IMR-90 (cell line): ENCODE measurements at regions not wholly inside any gene's neighbourhood (a gene's known extent, or its start where the extent isn't known, plus 50 kb on each side); places are given as distances from the start of the nearest gene placed in this dataset.

Source experiments
- ATAC-seq: fragments of 200-7000 bp; cut with Tn5 transposase; 2 replicates; pipeline ENCODE4 v1.9.1; 2020; ENCODE audit warnings: low read depth, mild to moderate bottlenecking, moderate library complexity
- BruUV-seq: library from RNA; stranded (reverse); fragments of 400-500 nt; replicated peaks from 2 replicates; lab custom pipeline; 2021; lab: Mats Ljungman, UMichigan
- CTCF ChIA-PET: fragments of 300-600 bp; formaldehyde crosslinking; extraction: SDS; loops from one replicate; lab custom pipeline; 2021; ENCODE audit warnings: antibody characterized with exemption; lab: Yijun Ruan, JAX
- POLR2A ChIA-PET: fragments of 300-600 bp; sonication (Branson Sonifier 250); formaldehyde crosslinking; loops from one replicate; lab custom pipeline; 2022; ENCODE audit warnings: antibody characterized with exemption; ENCODE audit not compliant: unreplicated experiment; lab: Charles Lee
- DNase-seq: peaks from one replicate; pipeline ENCODE4 v3.0.0; 2013
- H2AFZ ChIP-seq: replicated peaks from 2 replicates; pipeline ENCODE3; 2013; ENCODE audit warnings: low read length, mild to moderate bottlenecking; ENCODE audit not compliant: poor library complexity
- H2AK5ac ChIP-seq: 2 replicates; pipeline ENCODE4 v1.6.1; 2013; ENCODE audit warnings: low read depth, low read length, inconsistent platforms
- H2AK9ac ChIP-seq: replicated peaks from 2 replicates; pipeline ENCODE3; 2013; ENCODE audit warnings: mild to moderate bottlenecking, low read depth, low read length, moderate library complexity; ENCODE audit not compliant: poor library complexity
- H2BK120ac ChIP-seq: 2 replicates; pipeline ENCODE4 v1.6.1; 2013; ENCODE audit warnings: low read depth, low read length, inconsistent platforms
- H2BK15ac ChIP-seq: 3 replicates; pipeline ENCODE4 v1.6.1; 2013; ENCODE audit warnings: low read depth, low read length, inconsistent platforms
- H2BK20ac ChIP-seq: 2 replicates; pipeline ENCODE4 v1.6.1; 2013; ENCODE audit warnings: low read depth, mild to moderate bottlenecking, inconsistent platforms, low read length, moderate library complexity
- H2BK5ac ChIP-seq: 2 replicates; pipeline ENCODE4 v1.6.1; 2013; ENCODE audit warnings: mild to moderate bottlenecking, low read depth, low read length, inconsistent platforms; ENCODE audit not compliant: poor library complexity, severe bottlenecking
- H3K14ac ChIP-seq: replicated peaks from 2 replicates; pipeline ENCODE4 v1.6.1; 2013; ENCODE audit warnings: low read depth, low read length, inconsistent platforms
- H3K18ac ChIP-seq: 2 replicates; pipeline ENCODE4 v1.6.1; 2013; ENCODE audit warnings: low read depth, low read length, control low read depth
- H3K23ac ChIP-seq: 2 replicates; pipeline ENCODE4 v1.6.1; 2013; ENCODE audit warnings: low read depth, low read length, inconsistent platforms
- H3K27ac ChIP-seq: 2 replicates; pipeline ENCODE4 v1.5.1; 2013; ENCODE audit warnings: mild to moderate bottlenecking, control low read depth, low read length; ENCODE audit not compliant: insufficient read depth
- H3K27me3 ChIP-seq: 2 replicates; pipeline ENCODE4 v1.6.1; 2013; ENCODE audit warnings: low read length; ENCODE audit not compliant: control insufficient read depth, insufficient read depth
- H3K36me3 ChIP-seq: 2 replicates; pipeline ENCODE4 v1.6.1; 2013; ENCODE audit warnings: low read length, mixed read lengths; ENCODE audit not compliant: control insufficient read depth, insufficient read depth
- H3K4ac ChIP-seq: 2 replicates; pipeline ENCODE4 v1.6.1; 2013; ENCODE audit warnings: low read depth, low read length, inconsistent platforms
- H3K4me1 ChIP-seq: 2 replicates; pipeline ENCODE4 v1.6.1; 2013; ENCODE audit warnings: low read length, mixed read lengths; ENCODE audit not compliant: control insufficient read depth, insufficient read depth
- H3K4me2 ChIP-seq: 2 replicates; pipeline ENCODE4 v1.6.1; 2013; ENCODE audit warnings: low read depth, mild to moderate bottlenecking, control low read depth, low read length, moderate library complexity
- H3K4me3 ChIP-seq: 2 replicates; pipeline ENCODE4 v1.5.1; 2013; ENCODE audit warnings: low read depth, mild to moderate bottlenecking, control low read depth, low read length, moderate library complexity; ENCODE audit not compliant: insufficient read depth
- H3K56ac ChIP-seq: 2 replicates; pipeline ENCODE4 v1.6.1; 2013; ENCODE audit warnings: low read length, inconsistent platforms; ENCODE audit not compliant: insufficient read depth; ENCODE audit errors: extremely low read depth
- H3K79me1 ChIP-seq, 2 experiments: 2 replicates each; pipeline ENCODE4 v1.6.1; 2013; ENCODE audit warnings: low read length in 2 of 2, inconsistent platforms in 1 of 2, low read depth in 1 of 2
- H3K9ac ChIP-seq: 2 replicates; pipeline ENCODE4 v1.6.1; 2013; ENCODE audit warnings: low read depth, low read length, control low read depth
- H3K9me1 ChIP-seq: 2 replicates; pipeline ENCODE4 v1.6.1; 2013; ENCODE audit warnings: low read length, inconsistent platforms; ENCODE audit not compliant: insufficient read depth
- H3K9me3 ChIP-seq: 2 replicates; pipeline ENCODE4 v1.6.1; 2013; ENCODE audit warnings: low read length; ENCODE audit not compliant: control insufficient read depth, insufficient read depth
- H4K20me1 ChIP-seq: 2 replicates; pipeline ENCODE4 v1.6.1; 2013; ENCODE audit warnings: low read length, inconsistent platforms; ENCODE audit not compliant: insufficient read depth
- H4K5ac ChIP-seq: 2 replicates; pipeline ENCODE4 v1.6.1; 2013; ENCODE audit warnings: mild to moderate bottlenecking, low read depth, low read length, control low read depth
- H4K8ac ChIP-seq, 2 experiments: 2 replicates each; pipeline ENCODE4 v1.6.1; 2013; ENCODE audit warnings: low read depth in 2 of 2, low read length in 2 of 2, control low read depth in 1 of 2, inconsistent platforms in 1 of 2
- H4K91ac ChIP-seq: 2 replicates; pipeline ENCODE4 v1.6.1; 2013; ENCODE audit warnings: low read depth, low read length, inconsistent platforms; ENCODE audit not compliant: insufficient read depth
- BHLHE40 ChIP-seq: fragments of 150-350 bp; IDR thresholded peaks from 2 replicates; pipeline ENCODE4 v1.6.1; 2016; ENCODE audit warnings: mild to moderate bottlenecking, low read depth, low read length
- CEBPB ChIP-seq: IDR thresholded peaks from 2 replicates; pipeline ENCODE4 v1.6.1; 2012; ENCODE audit warnings: low read depth, low read length, improper control_type of control experiment
- CHD1 ChIP-seq: IDR thresholded peaks from 2 replicates; pipeline ENCODE4 v1.6.1; 2012; ENCODE audit warnings: low read depth, low read length, improper control_type of control experiment
- FOS ChIP-seq: fragments of 150-350 bp; IDR thresholded peaks from 2 replicates; pipeline ENCODE4 v1.6.1; 2016; ENCODE audit warnings: low read depth, low read length
- MAFK ChIP-seq: IDR thresholded peaks from 2 replicates; pipeline ENCODE4 v1.6.1; 2012; ENCODE audit warnings: low read depth, low read length, improper control_type of control experiment
- MXI1 ChIP-seq: IDR thresholded peaks from 2 replicates; pipeline ENCODE4 v1.6.1; 2012; ENCODE audit warnings: low read depth, mild to moderate bottlenecking, low read length, moderate library complexity, borderline replicate concordance
- NFE2L2 ChIP-seq: fragments of 150-350 bp; IDR thresholded peaks from 2 replicates; pipeline ENCODE4 v1.6.1; 2016; ENCODE audit warnings: low read depth, mild to moderate bottlenecking, low read length
- RAD21 ChIP-seq: IDR thresholded peaks from 2 replicates; pipeline ENCODE4 v1.6.1; 2012; ENCODE audit warnings: low read length, improper control_type of control experiment
- RCOR1 ChIP-seq: IDR thresholded peaks from 2 replicates; pipeline ENCODE4 v1.6.1; 2012; ENCODE audit warnings: mild to moderate bottlenecking, low read length, improper control_type of control experiment; ENCODE audit not compliant: insufficient replicate concordance
- RFX5 ChIP-seq: IDR thresholded peaks from 2 replicates; pipeline ENCODE4 v1.8.0; 2012; ENCODE audit warnings: low read depth, mild to moderate bottlenecking, low read length, moderate library complexity
- SMC3 ChIP-seq: fragments of 150-350 bp; IDR thresholded peaks from 2 replicates; pipeline ENCODE4 v1.6.1; 2016; ENCODE audit warnings: low read depth, mild to moderate bottlenecking, antibody characterized with exemption, low read length, moderate library complexity
- WGBS, 2 experiments: methylation state at CpG; one replicate each; pipeline versions ENCODE4 v1.1.5 to v1.1.7; 2013; ENCODE audit warnings: missing lambda C conversion rate in 2 of 2; ENCODE audit not compliant: insufficient read length in 1 of 2; ENCODE audit errors: extremely low coverage in 2 of 2; 5-methylcytosine and 5-hydroxymethylcytosine counted together
- dilution Hi-C: fragments of 300-500 bp; cut with HindIII; formaldehyde crosslinking; loops from one replicate; pipeline ENCODE4 v1.14.3; 2018; ENCODE audit warnings: low sequenced_read_pairs; ENCODE audit not compliant: unreplicated experiment
- in situ Hi-C: fragments of 300-500 bp; cut with MboI; formaldehyde crosslinking; loops from 3 replicates; pipeline ENCODE4 v1.14.3; 2019; ENCODE audit warnings: low sequenced_read_pairs, inconsistent platforms, mixed read lengths
- intact Hi-C: fragments of 100-400 bp; cut with micrococcal nuclease; formaldehyde crosslinking; loops from 2 replicates; pipeline ENCODE4 v1.10.0; 2022
- TF ChIP-seq, protein P1 (sequence below): conservative IDR thresholded peaks from 2 replicates; pipeline ENCODE4 v1.5.1; 2012; ENCODE audit warnings: mild to moderate bottlenecking, low read depth, low read length, improper control_type of control experiment
- TF ChIP-seq, protein P2 (sequence below): fragments of 150-350 bp; IDR thresholded peaks from 2 replicates; pipeline ENCODE4 v1.6.1; 2016; ENCODE audit warnings: low read depth, mild to moderate bottlenecking, low read length, moderate library complexity, borderline replicate concordance

DNA sequence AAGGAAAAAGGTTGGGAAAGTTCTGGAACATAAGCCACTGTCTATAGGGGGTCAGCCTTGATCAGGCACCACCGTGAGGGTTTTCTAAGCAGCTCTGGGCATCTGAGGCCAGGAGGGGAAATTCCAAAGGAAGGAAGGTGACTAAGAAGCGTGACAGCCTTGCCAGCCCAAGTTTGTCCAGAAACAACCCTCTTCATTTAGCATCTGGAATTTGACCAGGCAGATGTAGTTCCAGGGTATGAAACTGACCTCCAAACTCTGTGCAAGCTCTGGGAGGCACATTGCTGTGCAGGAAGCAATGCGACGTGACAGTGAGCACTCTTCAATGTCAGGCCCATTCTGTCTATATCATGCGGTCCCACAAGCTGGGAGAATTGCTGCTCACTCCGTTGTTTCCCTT is 85.4 kb upstream of the TPM1 start:
- Histone ChIP-seq H3K9me1 (no peaks in the 10 kb centered on the region), H3K4ac (0 out of 2 replicates have a peak overlapping the region, but pooled peaks have one; percentile 4), H2AK9ac (no peak overlapping the region), H4K8ac (no peak overlapping the region), H3K79me1 (0 out of 4 replicates have a peak, but pooled peaks cover 0 to 3% of the 10 kb centered on the region in 2 experiments), H3K36me3 (no peaks in the 10 kb centered on the region), H3K18ac (no peak overlapping the region), H2BK20ac (no peak overlapping the region), H3K9ac (no peak overlapping the region), H4K20me1 (no peaks in the 10 kb centered on the region), H3K27ac (no peak overlapping the region), H3K23ac (peak overlapping the region; percentile 6; the same call in 1 of the 2 replicates), H2BK15ac (no peak overlapping the region), H3K56ac (no peak overlapping the region), H2AFZ (peak overlapping the region; percentile 17), H3K4me2 (no peak overlapping the region), H3K9me3 (no peaks in the 10 kb centered on the region), H4K91ac (no peak overlapping the region), H2BK5ac (no peak overlapping the region), H3K27me3 (no peaks in the 10 kb centered on the region; the same call in 1 of the 2 replicates), H2AK5ac (no peak overlapping the region), H3K4me3 (no peak overlapping the region), H3K14ac (peak overlapping the region; percentile 8; the same call in 1 of the 2 replicates), H4K5ac (no peak overlapping the region), H2BK120ac (peak overlapping the region; percentile 7; the same call in 1 of the 2 replicates), H3K4me1 (peaks cover 4% of the 10 kb centered on the region; the same call in 1 of the 2 replicates)
- TF ChIP-seq SMC3 (no peak), MAFK (no peak), NFE2L2 (no peak), MXI1 (no peak), BHLHE40 (no peak), CHD1 (no peak), RFX5 (no peak), CEBPB (no peak), FOS (no peak), RAD21 (no peak), RCOR1 (no peak)
- TF ChIP-seq, protein P1, sequence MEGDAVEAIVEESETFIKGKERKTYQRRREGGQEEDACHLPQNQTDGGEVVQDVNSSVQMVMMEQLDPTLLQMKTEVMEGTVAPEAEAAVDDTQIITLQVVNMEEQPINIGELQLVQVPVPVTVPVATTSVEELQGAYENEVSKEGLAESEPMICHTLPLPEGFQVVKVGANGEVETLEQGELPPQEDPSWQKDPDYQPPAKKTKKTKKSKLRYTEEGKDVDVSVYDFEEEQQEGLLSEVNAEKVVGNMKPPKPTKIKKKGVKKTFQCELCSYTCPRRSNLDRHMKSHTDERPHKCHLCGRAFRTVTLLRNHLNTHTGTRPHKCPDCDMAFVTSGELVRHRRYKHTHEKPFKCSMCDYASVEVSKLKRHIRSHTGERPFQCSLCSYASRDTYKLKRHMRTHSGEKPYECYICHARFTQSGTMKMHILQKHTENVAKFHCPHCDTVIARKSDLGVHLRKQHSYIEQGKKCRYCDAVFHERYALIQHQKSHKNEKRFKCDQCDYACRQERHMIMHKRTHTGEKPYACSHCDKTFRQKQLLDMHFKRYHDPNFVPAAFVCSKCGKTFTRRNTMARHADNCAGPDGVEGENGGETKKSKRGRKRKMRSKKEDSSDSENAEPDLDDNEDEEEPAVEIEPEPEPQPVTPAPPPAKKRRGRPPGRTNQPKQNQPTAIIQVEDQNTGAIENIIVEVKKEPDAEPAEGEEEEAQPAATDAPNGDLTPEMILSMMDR, result no peak
- TF ChIP-seq, protein P2, sequence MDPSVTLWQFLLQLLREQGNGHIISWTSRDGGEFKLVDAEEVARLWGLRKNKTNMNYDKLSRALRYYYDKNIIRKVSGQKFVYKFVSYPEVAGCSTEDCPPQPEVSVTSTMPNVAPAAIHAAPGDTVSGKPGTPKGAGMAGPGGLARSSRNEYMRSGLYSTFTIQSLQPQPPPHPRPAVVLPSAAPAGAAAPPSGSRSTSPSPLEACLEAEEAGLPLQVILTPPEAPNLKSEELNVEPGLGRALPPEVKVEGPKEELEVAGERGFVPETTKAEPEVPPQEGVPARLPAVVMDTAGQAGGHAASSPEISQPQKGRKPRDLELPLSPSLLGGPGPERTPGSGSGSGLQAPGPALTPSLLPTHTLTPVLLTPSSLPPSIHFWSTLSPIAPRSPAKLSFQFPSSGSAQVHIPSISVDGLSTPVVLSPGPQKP, result no peak
- DNase-seq (peak; percentile 29), ATAC-seq (no peak; the same call in 1 of the 2 replicates)
- dilution Hi-C loops, result no loop called here
- no TSS peak for BruUV-seq
- intact Hi-C loops, result no loop called here
- ChIA-PET CTCF (interaction anchor here (1.2 kb wide), 1 partner anchor 91 kb away, joined by 3 read pairs; no protein-coding TSS in a partner anchor), POLR2A (interaction anchor here (0.7 kb wide), 1 partner anchor 537 kb away, joined by 3 read pairs; no protein-coding TSS in a partner anchor)
- 50% methylated on average over 4 of the region's 6 CpGs; no CpG with 5 or more reads in 1 of the 2 experiments for WGBS, 2 experiments
- in situ Hi-C loops, result no loop called here
